ENCODE measurements at regions not wholly inside any gene's neighbourhood (a gene's known extent, or its start where the extent isn't known, plus 50 kb on each side); places are given as distances from the start of the nearest gene placed in this dataset.
"Not testable (repeated sequence)": the region's sequence is repeated elsewhere in the genome, so short reads cannot be mapped to it uniquely, and the experiment has no call there.

GRCh38 chr15:63434576-63435186 is 53.0 kb upstream of the CA12 start:
- DNase-seq, result peak; percentile 63

- DNase-seq, result no peak
Measured at GRCh38 chr15:63435204-63435820, 53.7 kb upstream of the CA12 start.

- no peak for DNase-seq
Measured at GRCh38 chr15:63436341-63436740, 54.7 kb upstream of the CA12 start.

GRCh38 chr15:63436872-63437375 is 55.3 kb upstream of the CA12 start:
- peak; percentile 73 for DNase-seq

GRCh38 chr15:63439536-63440264 is 58.1 kb upstream of the CA12 start:
- DNase-seq, result peak; percentile 1

GRCh38 chr15:63440265-63440648 is 58.6 kb upstream of the CA12 start:
- no peak for DNase-seq

GRCh38 chr15:63440756-63441155 is 59.1 kb upstream of the CA12 start:
- DNase-seq, result no peak

- DNase-seq, result no peak
Measured at GRCh38 chr15:63441266-63441665, 59.6 kb upstream of the CA12 start.

- no peak for DNase-seq
Measured at GRCh38 chr15:63442080-63442479, 60.4 kb upstream of the CA12 start.

- DNase-seq, result no peak
Measured at GRCh38 chr15:63444611-63445010, 59.8 kb upstream of the USP3 start.

- no peak for DNase-seq
Measured at GRCh38 chr15:63446255-63446654, 58.1 kb upstream of the USP3 start.

- DNase-seq, result no peak
Measured at GRCh38 chr15:63447017-63447676, 57.2 kb upstream of the USP3 start.

- no peak for DNase-seq
Measured at GRCh38 chr15:63448266-63448665, 56.1 kb upstream of the USP3 start.

- not testable (repeated sequence) for DNase-seq
Measured at GRCh38 chr15:63448872-63449555, 55.4 kb upstream of the USP3 start.

- no peak for DNase-seq
Measured at GRCh38 chr15:63449731-63450130, 54.7 kb upstream of the USP3 start.

- DNase-seq, result no peak
Measured at GRCh38 chr15:63450884-63451225, 53.5 kb upstream of the USP3 start.

GRCh38 chr15:63451671-63452315 is 52.6 kb upstream of the USP3 start:
- peak; percentile 3 for DNase-seq

GRCh38 chr15:63452552-63453136 is 51.7 kb upstream of the USP3 start:
- DNase-seq, result no peak

GRCh38 chr15:63453186-63453905 is 51.0 kb upstream of the USP3 start:
- DNase-seq, result no peak

GRCh38 chr15:63454503-63455211 is 49.7 kb upstream of the USP3 start:
- DNase-seq, result no peak

All from NCI-H446 treated with DMSO at 0.1 percent for 48 hours (cell line).